ENCODE measurements at regions not wholly inside any gene's neighbourhood (a gene's known extent, or its start where the extent isn't known, plus 50 kb on each side); places are given as distances from the start of the nearest gene placed in this dataset.

- Histone ChIP-seq H3K27me3 (replicated peaks; ENCODE audit: insufficient read depth) (no peaks in the 10 kb centered on the region), H3K4me3 (no peak overlapping the region), H3K9me3 (no peaks in the 10 kb centered on the region), H3K4me1 (replicated peaks) (no peaks in the 10 kb centered on the region), H3K36me3 (no peaks in the 10 kb centered on the region), H3K27ac (no peak overlapping the region)
- WGBS = 90% methylated on average over 5 of the region's 5 CpGs
- no peak for DNase-seq (ENCODE audit: low spot score)
- intact Hi-C loops (cut with DNase I) = no loop called here
- TF ChIP-seq POLR2AphosphoS5 (IDR thresholded peaks at IDR 0.05) = no peak
- TF ChIP-seq POLR2A (IDR thresholded peaks at IDR 0.05) = no peak
- no peak for TF ChIP-seq CTCF (IDR thresholded peaks at IDR 0.05)
These were observed 296.0 kb downstream of the TMX3 start for GRCh38 chr18:68418881-68419280.

GRCh38 chr18:68418226-68418868 lies 296.6 kb downstream of the TMX3 start:
- WGBS = 91% methylated on average over 11 of the region's 11 CpGs
- no peaks in the 10 kb centered on the region for H3K9me3 ChIP-seq
- DNase-seq (ENCODE audit: low spot score) = no peak
- H3K27ac ChIP-seq = no peak overlapping the region
- no peaks in the 10 kb centered on the region for H3K4me1 ChIP-seq (replicated peaks)
- no peak overlapping the region for H3K4me3 ChIP-seq
- TF ChIP-seq POLR2AphosphoS5 (IDR thresholded peaks at IDR 0.05) (no peak), POLR2A (IDR thresholded peaks at IDR 0.05) (no peak), CTCF (IDR thresholded peaks at IDR 0.05) (no peak)
- intact Hi-C loops (cut with DNase I) = no loop called here
- H3K27me3 ChIP-seq (replicated peaks; ENCODE audit: insufficient read depth) = no peaks in the 10 kb centered on the region
- H3K36me3 ChIP-seq = no peaks in the 10 kb centered on the region

GRCh38 chr18:68417826-68418225 lies 297.1 kb downstream of the TMX3 start:
- H3K27me3 ChIP-seq (replicated peaks; ENCODE audit: insufficient read depth) = no peaks in the 10 kb centered on the region
- intact Hi-C loops (cut with DNase I) = no loop called here
- no peak overlapping the region for H3K27ac ChIP-seq
- no peak overlapping the region for H3K4me3 ChIP-seq
- 69% methylated on average over 3 of the region's 3 CpGs for WGBS
- H3K36me3 ChIP-seq = no peaks in the 10 kb centered on the region
- TF ChIP-seq CTCF (IDR thresholded peaks at IDR 0.05) = no peak
- no peak for TF ChIP-seq POLR2A (IDR thresholded peaks at IDR 0.05)
- TF ChIP-seq POLR2AphosphoS5 (IDR thresholded peaks at IDR 0.05) = no peak
- no peaks in the 10 kb centered on the region for H3K9me3 ChIP-seq
- no peak for DNase-seq (ENCODE audit: low spot score)
- H3K4me1 ChIP-seq (replicated peaks) = no peaks in the 10 kb centered on the region

- intact Hi-C loops (cut with DNase I) = no loop called here
- no peaks in the 10 kb centered on the region for H3K4me1 ChIP-seq (replicated peaks)
- H3K27ac ChIP-seq = no peak overlapping the region
- DNase-seq (ENCODE audit: low spot score) = no peak
- no peaks in the 10 kb centered on the region for H3K27me3 ChIP-seq (replicated peaks; ENCODE audit: insufficient read depth)
- 51% methylated on average over 2 of the region's 2 CpGs for WGBS
- no peaks in the 10 kb centered on the region for H3K9me3 ChIP-seq
- H3K4me3 ChIP-seq = no peak overlapping the region
- no peak for TF ChIP-seq CTCF (IDR thresholded peaks at IDR 0.05)
- TF ChIP-seq POLR2AphosphoS5 (IDR thresholded peaks at IDR 0.05) = no peak
- H3K36me3 ChIP-seq = no peaks in the 10 kb centered on the region
These were observed 297.6 kb downstream of the TMX3 start for GRCh38 chr18:68417166-68417799.

GRCh38 chr18:68414407-68414806 lies 300.5 kb downstream of the TMX3 start:
- no peaks in the 10 kb centered on the region for H3K9me3 ChIP-seq
- intact Hi-C loops (cut with DNase I) = no loop called here
- H3K4me1 ChIP-seq (replicated peaks) = no peaks in the 10 kb centered on the region
- H3K4me3 ChIP-seq = no peak overlapping the region
- 91% methylated on average over 2 of the region's 2 CpGs for WGBS
- no peak overlapping the region for H3K27ac ChIP-seq
- no peaks in the 10 kb centered on the region for H3K36me3 ChIP-seq
- no peak for DNase-seq (ENCODE audit: low spot score)
- TF ChIP-seq POLR2A (IDR thresholded peaks at IDR 0.05) (no peak), CTCF (IDR thresholded peaks at IDR 0.05) (no peak), POLR2AphosphoS5 (IDR thresholded peaks at IDR 0.05) (no peak)
- no peaks in the 10 kb centered on the region for H3K27me3 ChIP-seq (replicated peaks; ENCODE audit: insufficient read depth)
